ENCODE measurements at regions not wholly inside any gene's neighbourhood (a gene's known extent, or its start where the extent isn't known, plus 50 kb on each side); places are given as distances from the start of the nearest gene placed in this dataset.
"Not testable (repeated sequence)": the region's sequence is repeated elsewhere in the genome, so short reads cannot be mapped to it uniquely, and the experiment has no call there.

GRCh38 chr9:33709269-33709668 lies 86.1 kb upstream of the PRSS3 start:
- Histone ChIP-seq H3K9me3 (ENCODE audit: control insufficient read depth in 2 of 2, low read length in 2 of 2) (no peaks in the 10 kb centered on the region), H3K4me3 (ENCODE audit: low read length in 2 of 2) (no peak overlapping the region), H3K9ac (ENCODE audit: low read depth in 1 of 2, low read length in 2 of 2) (no peak overlapping the region), H3K4me1 (ENCODE audit: control insufficient read depth in 2 of 2, insufficient read depth in 2 of 2, low read length in 2 of 2) (no peaks in the 10 kb centered on the region), H3K36me3 (ENCODE audit: control insufficient read depth in 2 of 2, insufficient read depth in 2 of 2, low read length in 2 of 2) (no peaks in the 10 kb centered on the region), H3K27ac (ENCODE audit: low read depth in 2 of 2, low read length in 2 of 2) (no peak overlapping the region), H3K27me3 (ENCODE audit: control insufficient read depth in 2 of 2, insufficient read depth in 2 of 2, low read length in 2 of 2) (peaks cover 0 to 2% of the 10 kb centered on the region in 2 donors)

- H3K4me1 ChIP-seq (ENCODE audit: control insufficient read depth in 2 of 2, insufficient read depth in 2 of 2, low read length in 2 of 2); H3K9ac ChIP-seq (ENCODE audit: low read depth in 1 of 2, low read length in 2 of 2); H3K9me3 ChIP-seq (ENCODE audit: control insufficient read depth in 2 of 2, low read length in 2 of 2); H3K36me3 ChIP-seq (ENCODE audit: control insufficient read depth in 2 of 2, insufficient read depth in 2 of 2, low read length in 2 of 2); H3K27me3 ChIP-seq (ENCODE audit: control insufficient read depth in 2 of 2, insufficient read depth in 2 of 2, low read length in 2 of 2); H3K4me3 ChIP-seq (ENCODE audit: low read length in 2 of 2); H3K27ac ChIP-seq (ENCODE audit: low read depth in 2 of 2, low read length in 2 of 2): not testable (repeated sequence)
These were observed 83.9 kb upstream of the PRSS3 start for GRCh38 chr9:33711418-33711817.

GRCh38 chr9:33714989-33715388 lies 80.4 kb upstream of the PRSS3 start:
- no peak overlapping the region for H3K27ac ChIP-seq (ENCODE audit: low read depth in 2 of 2, low read length in 2 of 2)
- no peaks in the 10 kb centered on the region for H3K36me3 ChIP-seq (ENCODE audit: control insufficient read depth in 2 of 2, insufficient read depth in 2 of 2, low read length in 2 of 2)
- H3K9me3 ChIP-seq (ENCODE audit: control insufficient read depth in 2 of 2, low read length in 2 of 2), result no peaks in the 10 kb centered on the region
- H3K9ac ChIP-seq (ENCODE audit: low read depth in 1 of 2, low read length in 2 of 2), result no peak overlapping the region
- no peaks in the 10 kb centered on the region for H3K27me3 ChIP-seq (ENCODE audit: control insufficient read depth in 2 of 2, insufficient read depth in 2 of 2, low read length in 2 of 2)
- no peak overlapping the region for H3K4me3 ChIP-seq (ENCODE audit: low read length in 2 of 2)
- no peaks in the 10 kb centered on the region for H3K4me1 ChIP-seq (ENCODE audit: control insufficient read depth in 2 of 2, insufficient read depth in 2 of 2, low read length in 2 of 2)

- Histone ChIP-seq H3K27me3 (ENCODE audit: control insufficient read depth in 2 of 2, insufficient read depth in 2 of 2, low read length in 2 of 2) (peaks cover 0 to 3% of the 10 kb centered on the region in 2 donors), H3K36me3 (ENCODE audit: control insufficient read depth in 2 of 2, insufficient read depth in 2 of 2, low read length in 2 of 2) (no peaks in the 10 kb centered on the region), H3K4me1 (ENCODE audit: control insufficient read depth in 2 of 2, insufficient read depth in 2 of 2, low read length in 2 of 2) (no peaks in the 10 kb centered on the region), H3K27ac (ENCODE audit: low read depth in 2 of 2, low read length in 2 of 2) (no peak overlapping the region), H3K9me3 (ENCODE audit: control insufficient read depth in 2 of 2, low read length in 2 of 2) (no peaks in the 10 kb centered on the region), H3K9ac (ENCODE audit: low read depth in 1 of 2, low read length in 2 of 2) (no peak overlapping the region), H3K4me3 (ENCODE audit: low read length in 2 of 2) (no peak overlapping the region)
These were observed 76.4 kb upstream of the PRSS3 start for GRCh38 chr9:33718987-33719386.

- H3K27me3 ChIP-seq (ENCODE audit: control insufficient read depth in 2 of 2, insufficient read depth in 2 of 2, low read length in 2 of 2), result peaks cover 0 to 3% of the 10 kb centered on the region in 2 donors
These were observed 75.6 kb upstream of the PRSS3 start for GRCh38 chr9:33719581-33720374.

GRCh38 chr9:33721674-33722358 lies 73.5 kb upstream of the PRSS3 start:
- Histone ChIP-seq H3K36me3 (ENCODE audit: control insufficient read depth in 2 of 2, insufficient read depth in 2 of 2, low read length in 2 of 2) (no peaks in the 10 kb centered on the region), H3K27me3 (ENCODE audit: control insufficient read depth in 2 of 2, insufficient read depth in 2 of 2, low read length in 2 of 2) (peaks cover 0 to 3% of the 10 kb centered on the region in 2 donors), H3K9me3 (ENCODE audit: control insufficient read depth in 2 of 2, low read length in 2 of 2) (no peaks in the 10 kb centered on the region), H3K4me3 (ENCODE audit: low read length in 2 of 2) (no peak overlapping the region), H3K4me1 (ENCODE audit: control insufficient read depth in 2 of 2, insufficient read depth in 2 of 2, low read length in 2 of 2) (no peaks in the 10 kb centered on the region), H3K9ac (ENCODE audit: low read depth in 1 of 2, low read length in 2 of 2) (no peak overlapping the region), H3K27ac (ENCODE audit: low read depth in 2 of 2, low read length in 2 of 2) (no peak overlapping the region)

More at GRCh38 chr9:33719581-33720374, 75.6 kb upstream of the PRSS3 start:
- Histone ChIP-seq H3K9me3 (ENCODE audit: control insufficient read depth in 2 of 2, low read length in 2 of 2) (no peaks in the 10 kb centered on the region), H3K4me3 (ENCODE audit: low read length in 2 of 2) (peak overlapping the region in 1 of 2 donors; percentile 20), H3K36me3 (ENCODE audit: control insufficient read depth in 2 of 2, insufficient read depth in 2 of 2, low read length in 2 of 2) (no peaks in the 10 kb centered on the region), H3K27ac (ENCODE audit: low read depth in 2 of 2, low read length in 2 of 2) (no peak overlapping the region), H3K9ac (ENCODE audit: low read depth in 1 of 2, low read length in 2 of 2) (no peak overlapping the region), H3K4me1 (ENCODE audit: control insufficient read depth in 2 of 2, insufficient read depth in 2 of 2, low read length in 2 of 2) (no peaks in the 10 kb centered on the region)

GRCh38 chr9:33722359-33722675 lies 73.0 kb upstream of the PRSS3 start:
- H3K36me3 ChIP-seq (ENCODE audit: control insufficient read depth in 2 of 2, insufficient read depth in 2 of 2, low read length in 2 of 2), result no peaks in the 10 kb centered on the region
- H3K27ac ChIP-seq (ENCODE audit: low read depth in 2 of 2, low read length in 2 of 2), result no peak overlapping the region
- H3K27me3 ChIP-seq (ENCODE audit: control insufficient read depth in 2 of 2, insufficient read depth in 2 of 2, low read length in 2 of 2), result peaks cover 0 to 3% of the 10 kb centered on the region in 2 donors
- no peak overlapping the region for H3K9ac ChIP-seq (ENCODE audit: low read depth in 1 of 2, low read length in 2 of 2)
- no peaks in the 10 kb centered on the region for H3K4me1 ChIP-seq (ENCODE audit: control insufficient read depth in 2 of 2, insufficient read depth in 2 of 2, low read length in 2 of 2)
- no peak overlapping the region for H3K4me3 ChIP-seq (ENCODE audit: low read length in 2 of 2)
- no peaks in the 10 kb centered on the region for H3K9me3 ChIP-seq (ENCODE audit: control insufficient read depth in 2 of 2, low read length in 2 of 2)

- Histone ChIP-seq H3K9ac (ENCODE audit: low read depth in 1 of 2, low read length in 2 of 2) (no peak overlapping the region), H3K27me3 (ENCODE audit: control insufficient read depth in 2 of 2, insufficient read depth in 2 of 2, low read length in 2 of 2) (no peaks in the 10 kb centered on the region), H3K4me3 (ENCODE audit: low read length in 2 of 2) (no peak overlapping the region), H3K27ac (ENCODE audit: low read depth in 2 of 2, low read length in 2 of 2) (no peak overlapping the region), H3K36me3 (ENCODE audit: control insufficient read depth in 2 of 2, insufficient read depth in 2 of 2, low read length in 2 of 2) (no peaks in the 10 kb centered on the region), H3K9me3 (ENCODE audit: control insufficient read depth in 2 of 2, low read length in 2 of 2) (no peaks in the 10 kb centered on the region), H3K4me1 (ENCODE audit: control insufficient read depth in 2 of 2, insufficient read depth in 2 of 2, low read length in 2 of 2) (no peaks in the 10 kb centered on the region)
These were observed 66.7 kb upstream of the PRSS3 start for GRCh38 chr9:33728613-33729012.

- Histone ChIP-seq H3K4me3 (ENCODE audit: low read length in 2 of 2) (no peak overlapping the region), H3K27ac (ENCODE audit: low read depth in 2 of 2, low read length in 2 of 2) (no peak overlapping the region), H3K9me3 (ENCODE audit: control insufficient read depth in 2 of 2, low read length in 2 of 2) (no peaks in the 10 kb centered on the region), H3K27me3 (ENCODE audit: control insufficient read depth in 2 of 2, insufficient read depth in 2 of 2, low read length in 2 of 2) (no peaks in the 10 kb centered on the region), H3K4me1 (ENCODE audit: control insufficient read depth in 2 of 2, insufficient read depth in 2 of 2, low read length in 2 of 2) (peaks cover 4 to 7% of the 10 kb centered on the region in 2 donors), H3K9ac (ENCODE audit: low read depth in 1 of 2, low read length in 2 of 2) (no peak overlapping the region), H3K36me3 (ENCODE audit: control insufficient read depth in 2 of 2, insufficient read depth in 2 of 2, low read length in 2 of 2) (no peaks in the 10 kb centered on the region)
These were observed 64.2 kb upstream of the PRSS3 start for GRCh38 chr9:33731142-33731541.

GRCh38 chr9:33731625-33732024 lies 63.7 kb upstream of the PRSS3 start:
- Histone ChIP-seq H3K9ac (ENCODE audit: low read depth in 1 of 2, low read length in 2 of 2) (no peak overlapping the region), H3K9me3 (ENCODE audit: control insufficient read depth in 2 of 2, low read length in 2 of 2) (no peaks in the 10 kb centered on the region), H3K4me3 (ENCODE audit: low read length in 2 of 2) (no peak overlapping the region), H3K4me1 (ENCODE audit: control insufficient read depth in 2 of 2, insufficient read depth in 2 of 2, low read length in 2 of 2) (peaks cover 4 to 7% of the 10 kb centered on the region in 2 donors), H3K36me3 (ENCODE audit: control insufficient read depth in 2 of 2, insufficient read depth in 2 of 2, low read length in 2 of 2) (no peaks in the 10 kb centered on the region), H3K27ac (ENCODE audit: low read depth in 2 of 2, low read length in 2 of 2) (no peak overlapping the region), H3K27me3 (ENCODE audit: control insufficient read depth in 2 of 2, insufficient read depth in 2 of 2, low read length in 2 of 2) (no peaks in the 10 kb centered on the region)

All from mucosa of rectum (tissue), 2 donors.